OCI-LY1 (cell line): ENCODE measurements at regions not wholly inside any gene's neighbourhood (a gene's known extent, or its start where the extent isn't known, plus 50 kb on each side); places are given as distances from the start of the nearest gene placed in this dataset.

Experiments
- H2AFZ ChIP-seq: fragments of 200-600 bp; sonication (generic), shearing (Covaris generic); 2 replicates; pipeline ENCODE4 v1.6.0; 2014; ENCODE audit warnings: antibody characterized with exemption, mild to moderate bottlenecking, low read length
- H3F3A ChIP-seq: fragments of 200-600 bp; sonication (generic), shearing (Covaris generic); 2 replicates; pipeline ENCODE4 v1.6.0; 2014; ENCODE audit warnings: mild to moderate bottlenecking, antibody characterized with exemption, low read length, moderate library complexity; ENCODE audit not compliant: insufficient read depth
- H3K27ac ChIP-seq: fragments of 200-600 bp; sonication (generic); 2 replicates; pipeline ENCODE4 v1.5.1; 2014; ENCODE audit warnings: low read length, mixed run types, mild to moderate bottlenecking, low read depth; ENCODE audit not compliant: poor library complexity, severe bottlenecking
- H3K27me3 ChIP-seq: fragments of 200-600 bp; sonication (generic); 2 replicates; pipeline ENCODE4 v1.6.0; 2014; ENCODE audit warnings: antibody characterized with exemption, mild to moderate bottlenecking, low read length, moderate library complexity; ENCODE audit not compliant: insufficient read depth
- H3K36me3 ChIP-seq: fragments of 200-600 bp; sonication (generic); 2 replicates; pipeline ENCODE4 v1.6.1; 2014; ENCODE audit warnings: mild to moderate bottlenecking, antibody characterized with exemption, low read length, moderate library complexity, mixed read lengths; ENCODE audit not compliant: insufficient read depth
- H3K4me1 ChIP-seq: fragments of 200-600 bp; sonication (generic); 2 replicates; pipeline ENCODE4 v1.5.1; 2014; ENCODE audit warnings: mild to moderate bottlenecking, low read length, moderate library complexity; ENCODE audit not compliant: insufficient read depth, severe bottlenecking
- H3K4me2 ChIP-seq: fragments of 200-600 bp; sonication (generic), shearing (Covaris generic); 2 replicates; pipeline ENCODE4 v1.6.1; 2014; ENCODE audit warnings: low read length
- H3K4me3 ChIP-seq: fragments of 200-600 bp; sonication (generic); 2 replicates; pipeline ENCODE4 v1.5.1; 2014; ENCODE audit warnings: low read length, low read depth, mild to moderate bottlenecking, mixed read lengths; ENCODE audit not compliant: poor library complexity, severe bottlenecking
- H3K79me2 ChIP-seq: fragments of 200-600 bp; shearing (Covaris generic); 2 replicates; pipeline ENCODE4 v1.6.1; 2016; ENCODE audit warnings: mixed run types, low read length, mixed read lengths; ENCODE audit not compliant: insufficient read depth
- H3K9ac ChIP-seq: fragments of 200-600 bp; sonication (generic), shearing (Covaris generic); 2 replicates; pipeline ENCODE4 v1.6.1; 2014; ENCODE audit warnings: mild to moderate bottlenecking, low read length, mixed read lengths
- H3K9me2 ChIP-seq: fragments of 200-600 bp; sonication (generic), shearing (Covaris generic); 2 replicates; pipeline ENCODE4 v1.6.1; 2014; ENCODE audit warnings: low read depth, mild to moderate bottlenecking, low read length, mixed read lengths
- H3K9me3 ChIP-seq: fragments of 200-600 bp; shearing (Covaris generic); 2 replicates; pipeline ENCODE4 v1.6.1; 2014; ENCODE audit warnings: low read length, mixed read lengths
- H4K20me1 ChIP-seq: fragments of 200-600 bp; sonication (generic), shearing (Covaris generic); 2 replicates; pipeline ENCODE4 v1.6.0; 2016; ENCODE audit warnings: mild to moderate bottlenecking, low read length; ENCODE audit not compliant: insufficient read depth
- EZH2 ChIP-seq: fragments of 200-600 bp; sonication (generic), shearing (Covaris generic); IDR thresholded peaks from 2 replicates; pipeline ENCODE4 v1.8.0; 2017; ENCODE audit warnings: borderline replicate concordance, mixed run types, mild to moderate bottlenecking, antibody characterized with exemption, low read length, moderate library complexity, mixed read lengths
- TF ChIP-seq, protein P1 (sequence below): fragments of 200-600 bp; sonication (generic), shearing (Covaris generic); IDR thresholded peaks from 2 replicates; pipeline ENCODE4 v1.5.1; 2017; ENCODE audit warnings: mild to moderate bottlenecking, antibody characterized with exemption, low read length, moderate library complexity, mixed read lengths

DNA sequence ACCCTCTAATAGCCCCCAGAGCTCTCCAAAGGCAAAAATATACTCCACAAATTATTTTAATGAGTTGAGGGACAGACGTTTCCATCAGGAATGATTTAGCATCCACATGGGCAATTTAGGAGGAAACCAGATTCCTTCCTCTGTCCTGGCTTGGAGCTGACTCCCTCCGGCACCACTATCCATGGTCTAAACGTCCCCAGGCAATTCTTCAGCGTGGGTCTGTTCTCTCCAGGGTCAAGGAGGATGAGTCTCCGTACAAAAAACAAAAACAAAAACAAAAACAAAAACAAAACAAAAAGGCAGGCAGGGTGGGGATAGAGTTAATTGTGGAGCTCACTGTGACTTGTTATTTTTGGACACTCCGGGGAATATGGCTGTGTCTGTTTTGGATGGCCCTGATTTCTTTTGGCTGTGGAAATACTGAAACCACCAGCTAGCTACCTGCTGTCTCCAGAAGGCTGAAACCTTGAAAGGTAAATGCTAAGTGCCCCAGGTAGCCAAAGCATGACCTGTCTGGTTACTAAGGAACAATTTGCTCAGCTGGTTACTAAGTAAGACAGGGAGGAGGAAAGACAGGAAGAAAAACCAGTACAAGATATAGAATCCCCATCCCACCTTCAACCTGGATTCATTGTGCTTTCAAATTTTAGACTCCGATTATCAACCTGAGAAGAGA lies 419.1 kb upstream of the LCORL start:
- Histone ChIP-seq H4K20me1 (no peaks in the 10 kb centered on the region), H3K4me3 (no peak overlapping the region), H3K27ac (no peak overlapping the region), H3F3A (no peaks in the 10 kb centered on the region), H3K9me2 (no peaks in the 10 kb centered on the region), H3K4me1 (no peaks in the 10 kb centered on the region), H3K27me3 (no peaks in the 10 kb centered on the region), H2AFZ (no peak overlapping the region), H3K4me2 (no peak overlapping the region), H3K9me3 (no peaks in the 10 kb centered on the region), H3K9ac (no peak overlapping the region), H3K36me3 (no peaks in the 10 kb centered on the region), H3K79me2 (no peaks in the 10 kb centered on the region)
- no peak for TF ChIP-seq EZH2
- TF ChIP-seq, protein P1, sequence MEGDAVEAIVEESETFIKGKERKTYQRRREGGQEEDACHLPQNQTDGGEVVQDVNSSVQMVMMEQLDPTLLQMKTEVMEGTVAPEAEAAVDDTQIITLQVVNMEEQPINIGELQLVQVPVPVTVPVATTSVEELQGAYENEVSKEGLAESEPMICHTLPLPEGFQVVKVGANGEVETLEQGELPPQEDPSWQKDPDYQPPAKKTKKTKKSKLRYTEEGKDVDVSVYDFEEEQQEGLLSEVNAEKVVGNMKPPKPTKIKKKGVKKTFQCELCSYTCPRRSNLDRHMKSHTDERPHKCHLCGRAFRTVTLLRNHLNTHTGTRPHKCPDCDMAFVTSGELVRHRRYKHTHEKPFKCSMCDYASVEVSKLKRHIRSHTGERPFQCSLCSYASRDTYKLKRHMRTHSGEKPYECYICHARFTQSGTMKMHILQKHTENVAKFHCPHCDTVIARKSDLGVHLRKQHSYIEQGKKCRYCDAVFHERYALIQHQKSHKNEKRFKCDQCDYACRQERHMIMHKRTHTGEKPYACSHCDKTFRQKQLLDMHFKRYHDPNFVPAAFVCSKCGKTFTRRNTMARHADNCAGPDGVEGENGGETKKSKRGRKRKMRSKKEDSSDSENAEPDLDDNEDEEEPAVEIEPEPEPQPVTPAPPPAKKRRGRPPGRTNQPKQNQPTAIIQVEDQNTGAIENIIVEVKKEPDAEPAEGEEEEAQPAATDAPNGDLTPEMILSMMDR, result no peak

DNA sequence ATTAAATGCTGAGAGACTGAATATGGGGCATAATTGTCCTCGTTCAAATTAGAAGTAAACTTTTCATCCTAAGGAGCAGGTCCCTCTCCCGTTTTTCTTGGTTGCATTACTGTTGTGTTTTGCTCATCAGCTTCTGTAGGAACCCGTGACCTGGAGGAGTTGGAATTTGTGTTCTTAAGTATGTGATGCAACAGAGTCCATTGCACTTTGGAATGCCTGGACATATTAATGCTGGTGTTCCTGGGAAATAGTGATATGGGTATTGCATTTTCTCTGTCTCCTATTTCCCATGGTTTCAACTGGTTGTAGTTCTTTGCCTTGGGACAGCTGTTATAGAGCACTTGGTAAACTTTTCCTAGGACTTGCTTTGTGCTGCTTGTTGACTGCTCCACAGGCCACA lies 417.8 kb upstream of the LCORL start:
- H3K4me3 ChIP-seq, result no peak overlapping the region
- H4K20me1 ChIP-seq, result no peaks in the 10 kb centered on the region
- H3K9ac ChIP-seq, result no peak overlapping the region
- H3K4me1 ChIP-seq, result no peaks in the 10 kb centered on the region
- no peak overlapping the region for H2AFZ ChIP-seq
- no peaks in the 10 kb centered on the region for H3K79me2 ChIP-seq
- no peaks in the 10 kb centered on the region for H3K36me3 ChIP-seq
- TF ChIP-seq, protein P1, result no peak
- TF ChIP-seq EZH2, result no peak
- H3K9me2 ChIP-seq, result no peaks in the 10 kb centered on the region
- H3F3A ChIP-seq, result no peaks in the 10 kb centered on the region
- no peak overlapping the region for H3K4me2 ChIP-seq
- H3K27ac ChIP-seq, result no peak overlapping the region
- H3K27me3 ChIP-seq, result no peaks in the 10 kb centered on the region
- H3K9me3 ChIP-seq, result no peaks in the 10 kb centered on the region

DNA sequence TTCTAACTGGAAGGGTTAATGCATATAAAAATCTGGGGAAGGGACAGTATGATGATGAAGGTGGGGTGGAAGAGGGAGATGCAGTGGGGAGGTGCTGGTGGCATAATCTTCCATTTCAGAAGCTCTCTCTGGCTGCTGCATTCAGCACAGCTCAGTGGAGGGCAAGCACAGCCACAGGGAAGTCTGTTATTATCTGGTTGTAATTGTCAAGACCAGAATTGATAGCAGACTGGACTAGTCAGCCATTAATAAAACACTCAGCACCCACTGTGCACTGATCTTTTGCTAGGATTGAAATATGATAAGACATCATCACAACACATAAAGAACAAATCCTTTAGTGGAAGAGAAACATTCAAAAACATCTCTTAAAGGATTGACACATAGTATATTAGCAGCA lies 414.2 kb upstream of the LCORL start:
- H3K4me2 ChIP-seq, result no peak overlapping the region
- no peaks in the 10 kb centered on the region for H3K36me3 ChIP-seq
- H3F3A ChIP-seq, result no peaks in the 10 kb centered on the region
- no peaks in the 10 kb centered on the region for H3K27me3 ChIP-seq
- H3K9me2 ChIP-seq, result no peaks in the 10 kb centered on the region
- H3K4me1 ChIP-seq, result no peaks in the 10 kb centered on the region
- no peak overlapping the region for H2AFZ ChIP-seq
- H3K9me3 ChIP-seq, result no peaks in the 10 kb centered on the region
- H3K79me2 ChIP-seq, result no peaks in the 10 kb centered on the region
- H3K4me3 ChIP-seq, result no peak overlapping the region
- H3K9ac ChIP-seq, result no peak overlapping the region
- no peaks in the 10 kb centered on the region for H4K20me1 ChIP-seq
- H3K27ac ChIP-seq, result no peak overlapping the region
- TF ChIP-seq EZH2, result no peak
- TF ChIP-seq, protein P1, result no peak
